ENCODE measurements at regions not wholly inside any gene's neighbourhood (a gene's known extent, or its start where the extent isn't known, plus 50 kb on each side); places are given as distances from the start of the nearest gene placed in this dataset.

GRCh38 chr5:2184563-2185540 is 302.1 kb upstream of the IRX4 start:
- DNase-seq (no peak), ATAC-seq (no peak)

GRCh38 chr5:2184026-2184366 is 301.3 kb upstream of the IRX4 start:
- no peak for ATAC-seq
- DNase-seq: no peak

GRCh38 chr5:2183154-2184025 is 300.7 kb upstream of the IRX4 start:
- ATAC-seq (no peak), DNase-seq (no peak)

GRCh38 chr5:2182020-2182419 is 299.3 kb upstream of the IRX4 start:
- ATAC-seq: no peak

GRCh38 chr5:2181557-2181956 is 298.8 kb upstream of the IRX4 start:
- no peak for ATAC-seq
- DNase-seq: no peak

More at GRCh38 chr5:2182020-2182419, 299.3 kb upstream of the IRX4 start:
- no peak for DNase-seq

- DNase-seq (no peak), ATAC-seq (no peak)
Measured at GRCh38 chr5:2181149-2181548, 298.4 kb upstream of the IRX4 start.

GRCh38 chr5:2180456-2180855 is 297.7 kb upstream of the IRX4 start:
- DNase-seq: no peak

GRCh38 chr5:2179861-2180260 is 297.1 kb upstream of the IRX4 start:
- ATAC-seq (no peak), DNase-seq (no peak)

More at GRCh38 chr5:2180456-2180855, 297.7 kb upstream of the IRX4 start:
- no peak for ATAC-seq

GRCh38 chr5:2178528-2178927 is 295.8 kb upstream of the IRX4 start:
- ATAC-seq: no peak
- DNase-seq: no peak

- ATAC-seq (no peak), DNase-seq (no peak)
Measured at GRCh38 chr5:2178071-2178477, 295.3 kb upstream of the IRX4 start.

- DNase-seq: no peak
- ATAC-seq: no peak
Measured at GRCh38 chr5:2177244-2177643, 294.5 kb upstream of the IRX4 start.

- no peak for DNase-seq
- ATAC-seq: no peak
Measured at GRCh38 chr5:2176581-2176980, 293.9 kb upstream of the IRX4 start.

GRCh38 chr5:2175842-2176404 is 293.2 kb upstream of the IRX4 start:
- ATAC-seq: no peak
- no peak for DNase-seq

GRCh38 chr5:2175041-2175440 is 292.3 kb upstream of the IRX4 start:
- no peak for DNase-seq
- ATAC-seq: no peak

- DNase-seq (no peak), ATAC-seq (no peak)
Measured at GRCh38 chr5:2174538-2174937, 291.8 kb upstream of the IRX4 start.

- no peak for ATAC-seq
- DNase-seq: no peak
Measured at GRCh38 chr5:2173151-2173834, 290.6 kb upstream of the IRX4 start.

- no peak for ATAC-seq
- no peak for DNase-seq
Measured at GRCh38 chr5:2172471-2172870, 289.7 kb upstream of the IRX4 start.

GRCh38 chr5:2170761-2171160 is 288.0 kb upstream of the IRX4 start:
- no peak for ATAC-seq

GRCh38 chr5:2169850-2170760 is 287.4 kb upstream of the IRX4 start:
- no peak for DNase-seq
- ATAC-seq: no peak

More at GRCh38 chr5:2170761-2171160, 288.0 kb upstream of the IRX4 start:
- DNase-seq: no peak

GRCh38 chr5:2169430-2169808 is 286.7 kb upstream of the IRX4 start:
- DNase-seq (no peak), ATAC-seq (no peak)
